Adrenal gland (tissue), 5 donors: ENCODE measurements at regions not wholly inside any gene's neighbourhood (a gene's known extent, or its start where the extent isn't known, plus 50 kb on each side); places are given as distances from the start of the nearest gene placed in this dataset.

Experiments used
- CTCF ChIP-seq, 6 experiments: fragments of 450-650 bp in 4 of 6; fragments of 200-600 bp in 2 of 6; sonication (generic) in 1 of 6; IDR thresholded peaks; 1 replicate in 5 of 6; 2 replicates in 1 of 6; pipeline versions ENCODE4 v1.5.1 to v1.8.0; 2016 to 2021; ENCODE audit warnings: antibody characterized with exemption in 6 of 6, mild to moderate bottlenecking in 2 of 6, moderate library complexity in 1 of 6
- POLR2A ChIP-seq, 2 donors: fragments of 450-650 bp; IDR thresholded peaks; one replicate each; pipeline ENCODE4 v1.6.1; 2017; ENCODE audit warnings: antibody characterized with exemption in 2 of 2, mild to moderate bottlenecking in 2 of 2, moderate library complexity in 1 of 2
- donor health status: DM: no; HTN: no; CAD: no.

DNA sequence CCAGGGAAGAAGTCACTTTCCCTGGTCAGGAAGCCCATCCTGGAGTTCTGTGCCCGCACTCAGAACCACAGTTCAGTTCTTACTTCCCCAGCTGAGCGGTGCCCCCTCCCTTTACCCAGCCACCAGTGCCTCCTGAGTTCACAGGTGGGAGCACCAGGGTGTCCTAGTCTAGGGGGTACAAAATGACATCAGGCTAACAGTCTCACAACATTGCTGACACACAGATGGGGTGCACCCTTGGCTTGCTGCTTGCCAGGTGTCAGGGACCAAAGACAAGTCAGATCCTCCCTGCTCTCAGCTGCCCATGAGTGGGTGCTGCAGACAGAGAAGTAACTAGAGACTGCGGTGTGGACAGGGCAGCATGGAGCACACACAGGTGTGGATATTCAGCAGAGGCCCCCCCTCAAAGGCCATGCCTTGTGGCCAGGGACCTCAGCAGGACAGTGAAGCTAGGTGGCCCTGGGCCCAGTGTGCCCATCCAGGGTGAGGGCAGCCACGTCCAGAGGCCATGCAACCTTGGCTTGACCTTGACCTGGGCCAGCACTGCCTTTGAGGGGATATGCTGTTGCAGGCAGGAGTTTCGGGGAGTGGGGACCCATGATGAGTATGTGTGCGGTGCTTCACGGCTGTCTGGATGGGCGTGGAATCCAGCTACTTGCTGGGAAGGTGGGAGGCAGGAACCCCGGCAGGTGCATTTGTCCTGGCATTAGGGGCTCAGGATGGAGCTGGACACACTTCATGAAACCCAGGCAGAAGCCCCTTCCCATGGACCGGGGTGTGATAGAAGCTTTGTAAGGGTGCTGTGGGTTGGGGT is 110.4 kb upstream of the FRMD1 start:
- no peak for TF ChIP-seq CTCF (IDR thresholded peaks at IDR 0.05)
- no peak for TF ChIP-seq POLR2A (IDR thresholded peaks at IDR 0.05)
